K562 (cell line): ENCODE measurements at regions not wholly inside any gene's neighbourhood (a gene's known extent, or its start where the extent isn't known, plus 50 kb on each side); places are given as distances from the start of the nearest gene placed in this dataset.
A peak's percentile ranks its signal among the peaks of the same experiment; 100 is the strongest.

Source experiments
- ATAC-seq: fragments of 200-7000 bp; cut with Tn5 transposase; 3 replicates; pipeline ENCODE4 v1.9.1; 2020; ENCODE audit warnings: moderate library complexity
- BruUV-seq: library from RNA; stranded (reverse); fragments of 400-500 nt; replicated peaks from 2 replicates; lab custom pipeline; 2021; lab: Mats Ljungman, UMichigan
- CTCF ChIA-PET: fragments of 300-600 bp; formaldehyde crosslinking; extraction: SDS; loops from one replicate; lab custom pipeline; 2021; ENCODE audit warnings: low intra/inter-chr PET ratio; lab: Yijun Ruan, JAX
- POLR2A ChIA-PET: fragments of 300-600, 350-650 bp; sonication (Branson Sonifier 250); formaldehyde crosslinking; extraction: SDS; loops from one replicate; lab custom pipeline; 2021; ENCODE audit warnings: antibody characterized with exemption, inconsistent platforms; lab: Yijun Ruan, JAX
- DNase-seq, 4 experiments: peaks; one replicate each; pipeline versions ENCODE4 v3.0.0 to v3.0.0-alpha.2; 2011 to 2018; ENCODE audit warnings: low spot score in 3 of 4, mixed read lengths in 3 of 4; ENCODE audit errors: extremely low read depth in 1 of 4
- FAIRE-seq: peaks from 2 replicates; lab custom pipeline; 2011; peaks lifted over from hg19 to GRCh38; lab: Jason Lieb, UNC
- H2AFZ ChIP-seq: 2 replicates; pipeline ENCODE4 v1.6.0; 2011; ENCODE audit warnings: low read depth, low read length, control low read depth, inconsistent platforms
- H3K27ac ChIP-seq: fragments of 200-600 bp; 3 replicates; pipeline ENCODE4 v1.8.0; 2011; ENCODE audit warnings: low read depth, mild to moderate bottlenecking, control low read depth, inconsistent platforms, low read length, moderate library complexity, mixed read lengths; ENCODE audit errors: extremely low read depth
- H3K27me3 ChIP-seq, 2 experiments: fragments of 300-600 bp in 1 of 2; 2 replicates in 1 of 2; 3 replicates in 1 of 2; pipeline versions ENCODE4 v1.6.0 to v1.8.0; 2011; ENCODE audit warnings: inconsistent platforms in 2 of 2, low read length in 2 of 2, mild to moderate bottlenecking in 1 of 2, mixed read lengths in 1 of 2, moderate library complexity in 1 of 2; ENCODE audit not compliant: control insufficient read depth in 2 of 2, insufficient read depth in 2 of 2
- H3K36me3 ChIP-seq: fragments of 300-600 bp; 3 replicates; pipeline ENCODE4 v1.8.0; 2011; ENCODE audit warnings: mild to moderate bottlenecking, low read length, inconsistent platforms; ENCODE audit not compliant: control insufficient read depth, insufficient read depth
- H3K4me1 ChIP-seq, 2 experiments: fragments of 200-600 bp in 1 of 2; replicated peaks in 1 of 2; 2 replicates in 1 of 2; 3 replicates in 1 of 2; pipeline versions ENCODE4 v1.5.1 to v1.8.0; 2011; ENCODE audit warnings: inconsistent platforms in 2 of 2, low read length in 2 of 2, mild to moderate bottlenecking in 1 of 2, mixed read lengths in 1 of 2, moderate library complexity in 1 of 2; ENCODE audit not compliant: control insufficient read depth in 2 of 2, insufficient read depth in 2 of 2
- H3K4me2 ChIP-seq: 2 replicates; pipeline ENCODE4 v1.6.1; 2011; ENCODE audit warnings: low read length, control low read depth, inconsistent platforms, mixed read lengths; ENCODE audit not compliant: insufficient read depth
- H3K4me3 ChIP-seq: fragments of 200-600 bp; sonication (generic), shearing (Covaris generic); 2 replicates; pipeline ENCODE4 v1.5.1; 2016; ENCODE audit warnings: control low read depth, inconsistent platforms
- H3K79me2 ChIP-seq: fragments of 200-600 bp; 3 replicates; pipeline ENCODE4 v1.8.0; 2011; ENCODE audit warnings: low read length, inconsistent platforms; ENCODE audit not compliant: control insufficient read depth, insufficient read depth
- H3K9ac ChIP-seq, 2 experiments: 2 replicates each; pipeline versions ENCODE4 v1.6.0 to v1.6.1; 2011; ENCODE audit warnings: low read depth in 2 of 2, low read length in 2 of 2, control low read depth in 1 of 2, inconsistent platforms in 1 of 2, mild to moderate bottlenecking in 1 of 2, mixed read lengths in 1 of 2; ENCODE audit not compliant: insufficient read depth in 1 of 2
- H3K9me1 ChIP-seq: one replicate; pipeline ENCODE4 v1.6.0; 2011; ENCODE audit warnings: inconsistent platforms, mild to moderate bottlenecking, low read length, moderate library complexity; ENCODE audit not compliant: control insufficient read depth, insufficient read depth
- H3K9me3 ChIP-seq: replicated peaks from 2 replicates; pipeline ENCODE4 v1.5.1; 2011; ENCODE audit warnings: low read depth, low read length, inconsistent platforms; ENCODE audit not compliant: control insufficient read depth, insufficient read depth
- H4K20me1 ChIP-seq: replicated peaks from 2 replicates; pipeline ENCODE4 v1.6.1; 2011; ENCODE audit warnings: low read length, inconsistent platforms, mixed read lengths; ENCODE audit not compliant: control insufficient read depth, insufficient read depth
- CBX2 ChIP-seq: fragments of 200-600 bp; sonication (generic); IDR thresholded peaks from one replicate; pipeline ENCODE4 v1.6.1; 2012; ENCODE audit warnings: mild to moderate bottlenecking, low read length, inconsistent platforms; ENCODE audit not compliant: insufficient read depth, poor library complexity, severe bottlenecking
- ETV5 ChIP-seq: sonication (generic); formaldehyde crosslinking; IDR thresholded peaks from 2 replicates; pipeline ENCODE4 v1.4.0; 2020; ENCODE audit warnings: low read depth, mild to moderate bottlenecking, missing genetic modification reagents
- PRMT5 ChIP-seq: sonication (generic); formaldehyde crosslinking; IDR thresholded peaks from 2 replicates; pipeline ENCODE4 v1.5.0; 2020; ENCODE audit warnings: missing genetic modification reagents
- SMAD4 ChIP-seq: fragments of 250-450 bp; sonication (Bioruptor Pico); conservative IDR thresholded peaks from 2 replicates; pipeline ENCODE4 v1.8.0; 2021; ENCODE audit warnings: inconsistent platforms, mild to moderate bottlenecking, moderate library complexity
- SMARCA4 ChIP-seq: fragments of 450-650 bp; IDR thresholded peaks from 2 replicates; pipeline ENCODE4 v1.6.1; 2016
- SREBF1 ChIP-seq: fragments of 150-350 bp; IDR thresholded peaks from 2 replicates; pipeline ENCODE4 v1.6.1; 2014; ENCODE audit warnings: antibody characterized with exemption, low read depth, low read length, borderline replicate concordance
- ZNF316 ChIP-seq: fragments of 450-650 bp; IDR thresholded peaks from 2 replicates; pipeline ENCODE4 v1.6.1; 2016
- WGBS: fragments of 100-300 bp; shearing (Covaris generic); methylation state at CpG from one replicate; pipeline ENCODE4 v1.1.6; 2016; ENCODE audit warnings: low coverage, mixed read lengths; ENCODE audit not compliant: insufficient coverage; ENCODE audit errors: missing lambda C conversion rate; 5-methylcytosine and 5-hydroxymethylcytosine counted together
- in situ Hi-C: fragments of 300-500 bp; cut with MboI; formaldehyde crosslinking; loops from 4 replicates; pipeline ENCODE4 v1.15.0; 2018; ENCODE audit warnings: inconsistent platforms, mixed read lengths
- intact Hi-C: fragments of 100-400 bp; cut with micrococcal nuclease; formaldehyde crosslinking; loops from 2 replicates; pipeline ENCODE4 v1.14.2; 2022
- TF ChIP-seq, protein P1 (sequence below), 2 experiments: fragments of 450-650 bp in 1 of 2; IDR thresholded peaks; 2 replicates each; pipeline ENCODE4 v1.6.1; 2011 to 2017; ENCODE audit warnings: low read depth in 2 of 2, antibody characterized with exemption in 1 of 2, borderline replicate concordance in 1 of 2, low read length in 1 of 2, mild to moderate bottlenecking in 1 of 2, mixed read lengths in 1 of 2; ENCODE audit not compliant: control insufficient read depth in 1 of 2
- TF ChIP-seq, protein P2 (sequence below): fragments of 250-450 bp; sonication (Bioruptor Pico); IDR thresholded peaks from 2 replicates; pipeline ENCODE4 v1.4.0; 2020; ENCODE audit warnings: mild to moderate bottlenecking

DNA sequence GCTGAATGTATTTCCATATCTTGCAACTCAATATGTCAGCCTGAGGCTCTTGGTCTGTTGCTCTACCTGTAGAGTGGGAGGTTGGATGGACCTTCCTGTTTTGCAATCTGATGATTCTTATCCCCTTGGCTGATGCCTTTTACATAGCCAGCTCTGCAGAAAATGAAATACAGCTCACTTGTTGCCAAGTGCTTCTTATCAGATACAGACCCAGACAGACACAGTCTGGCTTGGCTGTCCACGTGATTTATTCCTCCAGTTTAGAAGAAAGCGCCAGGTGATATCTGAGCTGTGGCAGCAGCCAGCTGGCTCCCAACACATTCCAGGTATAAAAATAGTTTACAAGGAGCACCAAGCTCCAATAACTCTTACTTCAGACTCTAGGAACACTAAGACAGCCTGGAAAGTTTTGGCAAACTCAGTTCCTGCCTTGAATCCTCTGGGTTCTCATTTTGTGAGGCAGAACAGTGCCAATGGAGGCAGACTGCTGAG lies 479.2 kb upstream of the USP24 start:
- in situ Hi-C loops = no loop called here
- 0% methylated on average over 2 of the region's 2 CpGs for WGBS
- ChIA-PET CTCF (no interaction called here), POLR2A (interaction anchor here (0.6 kb wide), 1 partner anchor 211 kb away, joined by 3 read pairs; no protein-coding TSS in a partner anchor)
- no peak overlapping the region for H3K4me3 ChIP-seq
- BruUV-seq = no TSS peak
- FAIRE-seq (no peak), DNase-seq (no peak), ATAC-seq (no peak)
- no peaks in the 10 kb centered on the region for H3K4me1 ChIP-seq
- no peak overlapping the region for H3K4me2 ChIP-seq
- no peaks in the 10 kb centered on the region for H3K9me1 ChIP-seq
- H3K9ac ChIP-seq = no peak overlapping the region
- H2AFZ ChIP-seq = no peak overlapping the region
- H3K9me3 ChIP-seq = no peaks in the 10 kb centered on the region
- no peak overlapping the region for H3K27ac ChIP-seq
- no peaks in the 10 kb centered on the region for H3K79me2 ChIP-seq
- intact Hi-C loops = no loop called here
- H4K20me1 ChIP-seq = no peaks in the 10 kb centered on the region
- TF ChIP-seq SREBF1 (no peak), SMAD4 (CRISPR knock-in tag) (peak; percentile 58)
- no peaks in the 10 kb centered on the region for H3K27me3 ChIP-seq
- H3K36me3 ChIP-seq = no peaks in the 10 kb centered on the region

DNA sequence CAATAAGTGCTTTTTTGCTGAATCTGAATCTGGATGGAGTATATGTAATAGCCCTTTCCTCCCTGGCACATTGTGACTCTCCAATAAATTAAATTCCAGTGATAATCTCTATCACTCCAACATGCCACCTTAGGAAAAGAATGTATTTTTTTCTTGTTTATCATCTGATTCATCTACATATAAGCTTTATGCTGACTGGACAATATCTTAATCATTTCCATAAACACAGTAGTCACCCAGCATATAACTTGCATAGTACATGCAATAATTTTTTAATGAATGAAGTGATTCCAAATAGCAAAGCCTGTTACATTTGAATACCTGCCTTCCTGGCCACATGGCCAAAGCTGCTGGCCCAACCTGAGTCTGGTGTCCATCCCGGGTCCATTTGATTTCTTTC lies 477.6 kb upstream of the USP24 start:
- in situ Hi-C loops (no loop called here), intact Hi-C loops (no loop called here)
- H3K27me3 ChIP-seq = no peaks in the 10 kb centered on the region
- FAIRE-seq = no peak
- ChIA-PET POLR2A (no interaction called here), CTCF (no interaction called here)
- H3K36me3 ChIP-seq = no peaks in the 10 kb centered on the region
- DNase-seq = no peak
- H3K79me2 ChIP-seq = no peaks in the 10 kb centered on the region
- H3K9ac ChIP-seq = no peak overlapping the region
- H3K27ac ChIP-seq = no peak overlapping the region
- no TSS peak for BruUV-seq
- no peak overlapping the region for H2AFZ ChIP-seq
- ATAC-seq = no peak
- no peak overlapping the region for H3K4me3 ChIP-seq
- 0% methylated on average over 1 of the region's 1 CpG for WGBS
- no peaks in the 10 kb centered on the region for H3K9me1 ChIP-seq
- no peaks in the 10 kb centered on the region for H4K20me1 ChIP-seq
- no peaks in the 10 kb centered on the region for H3K9me3 ChIP-seq
- H3K4me1 ChIP-seq = no peaks in the 10 kb centered on the region
- no peak overlapping the region for H3K4me2 ChIP-seq
- TF ChIP-seq ETV5 (CRISPR knock-in tag) = no peak
- TF ChIP-seq CBX2 = no peak
- TF ChIP-seq, protein P1, sequence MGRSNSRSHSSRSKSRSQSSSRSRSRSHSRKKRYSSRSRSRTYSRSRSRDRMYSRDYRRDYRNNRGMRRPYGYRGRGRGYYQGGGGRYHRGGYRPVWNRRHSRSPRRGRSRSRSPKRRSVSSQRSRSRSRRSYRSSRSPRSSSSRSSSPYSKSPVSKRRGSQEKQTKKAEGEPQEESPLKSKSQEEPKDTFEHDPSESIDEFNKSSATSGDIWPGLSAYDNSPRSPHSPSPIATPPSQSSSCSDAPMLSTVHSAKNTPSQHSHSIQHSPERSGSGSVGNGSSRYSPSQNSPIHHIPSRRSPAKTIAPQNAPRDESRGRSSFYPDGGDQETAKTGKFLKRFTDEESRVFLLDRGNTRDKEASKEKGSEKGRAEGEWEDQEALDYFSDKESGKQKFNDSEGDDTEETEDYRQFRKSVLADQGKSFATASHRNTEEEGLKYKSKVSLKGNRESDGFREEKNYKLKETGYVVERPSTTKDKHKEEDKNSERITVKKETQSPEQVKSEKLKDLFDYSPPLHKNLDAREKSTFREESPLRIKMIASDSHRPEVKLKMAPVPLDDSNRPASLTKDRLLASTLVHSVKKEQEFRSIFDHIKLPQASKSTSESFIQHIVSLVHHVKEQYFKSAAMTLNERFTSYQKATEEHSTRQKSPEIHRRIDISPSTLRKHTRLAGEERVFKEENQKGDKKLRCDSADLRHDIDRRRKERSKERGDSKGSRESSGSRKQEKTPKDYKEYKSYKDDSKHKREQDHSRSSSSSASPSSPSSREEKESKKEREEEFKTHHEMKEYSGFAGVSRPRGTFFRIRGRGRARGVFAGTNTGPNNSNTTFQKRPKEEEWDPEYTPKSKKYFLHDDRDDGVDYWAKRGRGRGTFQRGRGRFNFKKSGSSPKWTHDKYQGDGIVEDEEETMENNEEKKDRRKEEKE (IDR thresholded peaks at IDR 0.05; ENCODE audit: borderline replicate concordance in 1 of 2, control insufficient read depth in 1 of 2, low read depth in 2 of 2, low read length in 1 of 2) = no peak
- peak; percentile 77 for TF ChIP-seq ZNF316
- no peak for TF ChIP-seq SMARCA4
- TF ChIP-seq PRMT5 (CRISPR knock-in tag) = no peak
- TF ChIP-seq, protein P2, sequence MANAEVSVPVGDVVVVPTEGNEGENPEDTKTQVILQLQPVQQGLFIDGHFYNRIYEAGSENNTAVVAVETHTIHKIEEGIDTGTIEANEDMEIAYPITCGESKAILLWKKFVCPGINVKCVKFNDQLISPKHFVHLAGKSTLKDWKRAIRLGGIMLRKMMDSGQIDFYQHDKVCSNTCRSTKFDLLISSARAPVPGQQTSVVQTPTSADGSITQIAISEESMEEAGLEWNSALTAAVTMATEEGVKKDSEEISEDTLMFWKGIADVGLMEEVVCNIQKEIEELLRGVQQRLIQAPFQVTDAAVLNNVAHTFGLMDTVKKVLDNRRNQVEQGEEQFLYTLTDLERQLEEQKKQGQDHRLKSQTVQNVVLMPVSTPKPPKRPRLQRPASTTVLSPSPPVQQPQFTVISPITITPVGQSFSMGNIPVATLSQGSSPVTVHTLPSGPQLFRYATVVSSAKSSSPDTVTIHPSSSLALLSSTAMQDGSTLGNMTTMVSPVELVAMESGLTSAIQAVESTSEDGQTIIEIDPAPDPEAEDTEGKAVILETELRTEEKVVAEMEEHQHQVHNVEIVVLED (CRISPR knock-in tag) = no peak
